HuH-7 (cell line): ENCODE measurements at regions not wholly inside any gene's neighbourhood (a gene's known extent, or its start where the extent isn't known, plus 50 kb on each side); places are given as distances from the start of the nearest gene placed in this dataset.

Source experiments
- DNase-seq: peaks from one replicate; pipeline ENCODE4 v3.0.0; 2011; ENCODE audit warnings: low spot score

DNA sequence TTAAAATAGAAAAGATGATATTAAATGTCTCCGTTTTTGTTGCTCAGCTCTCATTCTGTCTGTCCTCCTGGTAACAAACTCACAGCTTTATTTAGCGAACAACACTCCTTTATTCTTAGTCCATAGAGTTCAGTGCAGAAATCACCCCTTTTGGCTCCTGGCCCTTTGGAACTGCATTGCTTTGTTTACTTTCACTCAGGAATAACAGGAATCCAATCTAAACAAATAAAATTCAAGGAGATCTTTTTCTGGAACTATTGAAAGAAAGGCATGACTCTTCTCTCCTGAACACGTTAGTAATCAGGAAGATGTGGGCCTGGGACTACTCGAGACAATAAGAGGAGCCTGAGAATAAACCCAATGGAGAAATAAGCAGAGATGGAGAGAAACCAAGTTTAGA, 409.2 kb downstream of the DIPK2A start:
- DNase-seq: no peak

DNA sequence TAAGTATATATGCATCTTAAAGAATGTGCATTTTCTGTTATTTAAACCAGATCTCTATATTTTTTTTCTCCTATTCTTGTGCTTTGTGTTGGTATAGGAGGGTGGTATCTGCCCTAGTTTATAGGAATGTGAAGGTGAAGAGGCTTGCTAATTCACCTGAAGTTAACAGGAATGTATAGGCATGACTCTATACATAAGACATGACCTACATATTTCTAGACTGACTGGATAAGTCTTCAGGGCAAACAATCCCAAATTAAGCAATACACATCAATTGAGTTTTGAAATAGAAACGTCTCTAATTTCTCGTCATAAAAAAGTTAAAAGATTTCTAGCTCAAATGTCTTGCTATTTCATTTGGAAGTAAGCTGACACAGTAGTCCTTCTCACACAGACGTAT, 410.0 kb downstream of the DIPK2A start:
- no peak for DNase-seq

DNA sequence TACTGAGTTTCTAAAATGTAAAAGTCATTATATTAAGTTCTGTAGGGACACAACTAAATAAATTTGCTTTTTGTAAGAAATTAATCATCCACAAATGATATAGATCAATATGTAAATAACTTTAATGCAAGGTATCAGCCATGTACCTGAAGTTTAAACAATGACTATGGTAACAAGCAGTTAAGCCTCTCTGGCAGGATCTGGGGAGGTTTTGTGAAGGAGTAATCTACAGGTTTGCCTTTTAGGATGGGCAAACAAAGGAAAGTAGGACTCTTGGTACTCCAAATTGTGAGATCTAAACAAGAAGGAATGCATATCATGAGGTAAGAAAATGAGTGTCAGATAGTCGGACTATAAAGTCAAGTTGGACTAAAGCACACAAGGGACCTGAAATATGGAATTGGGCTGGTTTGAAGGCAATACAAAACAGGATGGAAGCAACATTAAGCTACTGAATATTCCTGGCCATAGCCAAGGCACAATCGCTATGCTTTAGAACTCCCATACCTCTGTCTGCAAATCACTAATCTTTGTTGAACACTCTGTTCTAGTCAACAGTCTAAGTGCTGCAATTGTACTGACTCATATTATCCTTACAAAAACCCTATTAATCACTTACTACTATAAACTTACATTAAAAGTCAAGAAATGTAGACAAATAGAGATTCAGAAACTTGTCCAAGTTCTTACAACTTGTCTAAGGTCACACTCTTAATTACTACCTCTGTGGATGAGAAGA, 412.8 kb downstream of the DIPK2A start:
- no peak for DNase-seq

DNA sequence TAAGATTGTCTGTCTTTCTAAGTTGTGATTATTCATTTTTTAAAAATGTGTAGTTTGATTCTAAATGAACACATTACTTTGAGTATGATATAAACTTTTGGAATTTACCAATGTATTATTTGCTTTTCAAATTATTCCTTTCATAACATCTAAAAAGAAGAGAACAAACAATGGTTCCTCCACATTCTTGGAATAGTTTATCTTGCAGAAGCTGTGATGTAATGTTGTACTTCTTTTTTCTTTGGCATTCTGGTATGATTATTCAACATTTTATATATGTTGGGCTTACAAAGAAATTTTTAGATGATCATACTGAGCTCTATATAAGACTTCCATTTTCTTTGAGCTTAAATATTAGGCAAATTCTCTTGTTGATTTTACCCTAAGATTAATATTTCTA, 419.2 kb downstream of the DIPK2A start:
- DNase-seq: no peak

DNA sequence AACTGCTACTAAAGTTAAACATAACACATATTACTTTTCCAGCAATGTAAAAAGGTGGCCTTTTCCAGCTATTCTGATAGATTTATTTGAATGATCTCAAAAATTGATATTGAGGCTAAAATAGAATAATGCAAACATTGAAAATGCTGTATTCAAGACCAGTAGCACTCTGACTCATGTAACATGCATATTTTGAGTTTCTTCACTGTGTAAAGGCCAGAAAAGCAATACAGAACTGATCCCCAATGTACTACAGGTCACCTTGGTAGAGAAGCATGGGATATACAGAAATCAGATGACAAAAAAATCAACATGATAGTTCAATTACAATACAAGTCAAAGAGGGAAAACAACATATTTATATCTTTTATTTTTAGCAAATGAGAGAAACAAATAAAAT, 419.6 kb downstream of the DIPK2A start:
- no peak for DNase-seq

DNA sequence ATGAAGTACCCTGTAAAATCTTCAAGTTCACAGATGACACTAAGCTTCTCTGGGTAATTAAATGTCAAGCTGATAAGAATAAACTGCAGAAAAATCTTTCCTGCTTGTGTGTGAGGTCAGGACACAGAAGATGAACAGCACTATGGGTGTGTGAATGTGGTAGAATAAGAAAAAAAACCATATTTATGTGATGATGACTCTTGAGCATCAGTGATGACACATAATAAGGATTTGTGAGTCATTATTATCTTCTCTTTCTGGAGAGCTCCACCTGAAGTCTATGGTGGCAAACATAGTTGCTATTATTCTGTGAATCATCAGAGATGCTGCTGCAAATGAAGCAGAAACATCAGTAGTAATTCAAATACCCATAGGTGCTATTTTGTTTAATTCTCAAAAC, 422.4 kb downstream of the DIPK2A start:
- DNase-seq: no peak

DNA sequence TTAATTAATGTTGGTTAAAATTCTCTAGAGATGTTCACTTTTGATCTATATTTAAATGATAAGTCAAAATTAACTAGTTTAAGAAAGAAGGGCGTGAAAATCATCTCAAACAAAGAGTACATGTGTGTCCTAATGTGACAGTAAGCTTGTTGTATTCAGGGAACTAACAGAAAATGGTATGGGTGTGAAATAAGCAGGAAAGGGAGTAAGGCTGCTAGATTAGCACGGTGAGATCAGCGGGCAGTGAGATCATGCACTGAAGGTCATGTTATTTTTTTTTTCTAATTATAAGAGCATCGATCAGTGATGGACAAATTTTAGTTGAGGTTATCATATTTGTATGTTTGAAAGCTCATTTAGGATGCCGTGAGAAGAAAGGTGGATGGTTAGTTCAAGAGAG, 430.8 kb downstream of the DIPK2A start:
- DNase-seq: no peak

DNA sequence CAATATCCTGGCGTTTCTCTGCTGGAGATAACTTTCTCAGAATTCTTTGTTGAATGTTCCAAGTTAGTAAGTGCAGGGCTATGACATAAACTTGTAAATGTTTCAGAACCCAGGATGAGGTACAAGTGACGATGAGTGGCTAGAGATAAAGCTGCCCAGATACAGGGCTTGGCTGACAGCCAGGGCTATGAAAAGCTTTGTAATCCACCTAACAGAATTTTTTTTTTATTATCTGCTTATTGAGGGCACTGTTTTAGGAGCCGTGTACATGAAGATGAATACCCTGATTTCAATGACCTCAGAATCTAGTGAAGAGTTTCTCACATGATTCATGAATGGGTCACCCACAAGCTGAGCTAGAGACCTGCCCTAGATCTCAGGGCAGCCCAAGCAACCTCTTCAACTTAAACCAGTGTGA, 431.4 kb downstream of the DIPK2A start:
- no peak for DNase-seq

DNA sequence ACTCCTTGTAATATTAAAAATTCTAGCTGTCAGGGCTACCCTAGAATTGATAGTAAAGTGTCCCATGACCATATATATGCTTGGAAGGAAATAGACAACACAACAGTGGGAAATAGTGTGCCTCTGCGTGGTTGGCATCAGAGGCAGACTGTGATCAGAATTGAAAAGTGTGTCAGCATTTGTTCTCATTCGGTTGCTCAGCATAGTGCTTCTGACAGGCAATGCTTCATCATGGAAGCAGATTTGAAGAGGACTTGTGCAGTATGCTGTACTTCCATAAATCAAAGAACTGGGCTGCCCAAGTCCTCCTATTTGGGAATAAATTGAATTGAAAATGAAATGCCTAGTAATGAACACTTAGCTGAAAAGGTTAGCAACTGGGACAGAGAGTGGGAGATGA, 435.7 kb downstream of the DIPK2A start:
- DNase-seq: no peak

DNA sequence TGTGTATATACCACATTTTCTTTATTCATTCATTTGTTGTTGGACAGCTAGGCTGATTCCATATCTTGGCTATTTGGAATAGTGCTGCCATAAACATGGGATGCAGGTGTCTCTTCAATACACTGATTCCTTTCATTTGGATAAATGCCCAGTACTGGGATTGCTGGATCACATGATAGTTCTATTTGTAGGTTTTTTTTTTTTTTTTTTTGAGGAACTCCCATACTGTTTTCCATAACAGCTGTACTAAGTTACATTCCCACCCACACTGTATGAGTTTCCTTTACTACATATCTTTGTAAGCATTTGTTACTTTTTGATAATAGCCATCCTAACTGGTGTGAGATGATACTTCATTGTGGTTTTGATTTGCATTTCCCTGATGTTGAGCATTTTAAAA, 437.7 kb downstream of the DIPK2A start:
- DNase-seq: no peak

DNA sequence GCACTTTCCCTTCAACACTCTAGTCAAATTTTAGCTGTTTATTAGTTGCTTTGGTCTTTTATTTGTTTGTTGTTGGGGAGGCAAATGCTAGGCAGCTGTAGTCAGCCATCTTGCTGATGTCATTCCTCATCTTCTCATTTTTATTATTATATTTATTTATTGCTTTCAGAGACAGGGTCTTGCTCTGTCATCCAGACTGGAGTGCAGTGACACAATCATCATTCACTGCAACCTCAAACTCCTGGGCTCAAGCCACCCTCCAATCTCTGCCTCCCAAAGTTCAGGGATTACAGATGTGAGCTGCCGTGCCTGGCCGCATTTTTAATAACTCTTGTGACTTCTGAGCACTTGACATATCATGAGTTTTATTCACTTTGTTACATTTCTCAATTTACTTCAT, 441.4 kb downstream of the DIPK2A start:
- DNase-seq: no peak

DNA sequence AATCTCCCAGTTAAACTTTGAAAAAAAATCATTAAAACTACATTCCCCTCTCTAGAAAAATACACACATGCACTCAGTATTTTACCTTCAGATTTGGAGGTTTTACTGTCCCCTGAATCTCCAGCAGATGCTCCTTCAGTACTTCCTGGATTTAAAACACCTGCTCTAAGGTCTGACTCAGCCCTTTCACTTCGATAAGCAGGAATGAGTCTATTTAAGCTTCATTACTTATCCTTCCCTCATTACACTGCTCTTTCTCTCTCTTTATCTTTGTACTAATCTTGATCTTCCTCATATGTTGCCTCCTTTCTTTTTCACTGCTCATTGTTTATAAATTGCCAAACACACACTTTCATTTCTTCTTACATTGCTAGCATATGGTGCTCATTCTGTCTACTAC, 443.9 kb downstream of the DIPK2A start:
- no peak for DNase-seq

DNA sequence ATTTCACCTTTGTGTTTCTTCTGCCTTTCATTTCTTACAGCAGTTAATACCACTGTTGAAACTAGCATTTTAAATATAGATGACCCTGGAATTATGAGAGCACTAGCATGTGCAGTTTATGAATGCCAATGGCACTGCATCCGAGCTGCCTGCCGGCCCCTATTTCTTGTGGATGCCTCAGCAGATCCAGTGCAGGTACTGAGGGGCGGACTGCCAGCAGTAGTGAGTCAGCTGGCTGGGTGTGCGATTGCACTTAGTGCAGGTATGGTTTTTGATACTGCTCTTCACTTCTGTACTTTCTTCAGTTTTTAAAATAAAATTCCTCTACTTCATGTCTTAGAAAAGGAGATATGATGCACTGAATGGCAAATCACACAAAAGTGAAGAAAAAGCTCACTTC, 453.0 kb downstream of the DIPK2A start:
- DNase-seq: no peak

DNA sequence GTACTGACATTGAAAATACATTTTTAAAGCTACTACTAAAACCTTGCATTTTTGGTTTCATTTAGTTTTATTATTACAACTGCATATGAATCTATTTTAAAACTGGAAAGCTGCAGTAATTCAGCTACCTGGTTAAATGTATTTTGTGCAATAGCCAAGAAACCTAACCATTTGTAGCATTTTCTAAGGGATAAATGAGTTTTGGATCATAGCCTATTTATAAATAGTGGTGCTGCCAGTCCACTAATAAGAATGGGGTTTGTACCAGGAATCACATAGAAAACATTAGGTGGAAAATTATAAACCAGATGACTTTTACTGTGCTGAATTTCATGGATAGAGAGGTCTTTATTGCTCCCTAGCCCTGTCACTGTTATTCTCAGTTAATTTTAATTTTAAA, 454.7 kb downstream of the DIPK2A start:
- DNase-seq: no peak

DNA sequence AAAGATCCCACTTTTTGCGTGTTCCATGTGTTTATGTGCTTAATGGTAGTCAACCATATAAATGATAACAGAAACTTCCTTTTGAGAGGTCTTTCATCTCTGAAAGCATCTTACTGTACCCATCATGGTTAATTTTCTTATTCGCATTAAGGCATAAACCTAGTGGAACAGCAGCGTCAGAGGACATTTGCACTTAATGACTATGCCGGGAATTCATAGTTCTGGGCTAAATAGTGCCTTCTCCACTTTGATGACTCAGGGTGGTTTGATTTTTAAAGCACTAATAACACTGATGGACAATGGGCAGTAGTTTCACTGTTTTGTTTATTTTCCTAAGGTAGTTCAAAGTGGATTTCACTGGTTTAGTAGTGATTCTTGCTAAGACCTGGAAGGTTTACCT, 455.3 kb downstream of the DIPK2A start:
- DNase-seq: no peak

DNA sequence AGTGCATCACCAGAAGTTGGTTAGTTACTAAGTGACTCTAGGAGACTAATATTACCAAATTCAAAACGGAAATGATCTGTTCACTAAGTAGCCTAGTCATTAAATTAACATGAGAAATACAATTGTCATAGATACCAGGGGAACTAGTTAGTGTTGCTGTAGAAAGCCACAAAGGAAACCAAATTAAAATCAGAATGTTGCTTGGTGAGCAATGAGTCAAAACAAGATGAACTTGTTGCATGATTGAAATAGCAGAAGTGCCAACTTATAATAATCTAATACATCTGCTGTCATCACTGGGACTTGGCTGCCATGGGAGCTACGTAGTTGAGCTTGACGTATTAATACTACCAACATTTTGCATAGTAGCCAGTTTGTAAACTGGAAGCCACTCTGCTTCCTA, 458.1 kb downstream of the DIPK2A start:
- no peak for DNase-seq

DNA sequence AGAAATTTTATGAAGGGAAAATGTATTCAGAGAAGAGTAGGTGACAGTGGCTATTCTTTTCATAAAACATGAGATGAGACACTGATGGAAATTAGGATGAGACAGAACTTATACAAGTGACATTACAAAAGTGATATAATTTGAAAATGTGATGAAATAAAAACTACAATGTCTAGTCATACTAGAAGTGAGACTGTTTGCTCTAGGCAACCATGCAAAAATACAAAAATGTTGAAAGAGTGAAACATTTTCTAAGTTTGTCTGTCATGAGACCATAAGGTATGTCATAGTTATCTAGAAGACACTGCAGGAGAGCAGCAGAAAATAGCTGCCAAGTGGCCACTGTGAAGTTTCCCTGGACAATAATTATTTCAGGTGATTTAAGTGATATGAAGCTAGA, 459.5 kb downstream of the DIPK2A start:
- no peak for DNase-seq

DNA sequence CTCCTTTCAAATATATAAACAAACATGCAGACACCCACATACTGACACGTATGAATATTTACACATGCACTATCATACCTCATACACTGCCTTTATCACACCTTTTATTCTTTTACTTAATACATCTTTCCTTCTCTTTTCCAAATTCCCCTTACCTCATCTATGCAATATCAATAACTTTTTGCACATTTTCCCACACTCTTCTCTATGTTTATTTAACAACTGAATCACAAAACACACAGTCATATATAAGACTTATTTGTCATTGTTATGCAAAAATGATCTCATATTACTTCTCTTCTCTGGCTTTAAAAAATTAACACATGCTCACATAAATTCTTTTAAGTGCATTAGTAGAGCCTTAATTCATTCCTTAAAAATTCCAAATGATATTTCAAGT, 461.4 kb downstream of the DIPK2A start:
- no peak for DNase-seq

DNA sequence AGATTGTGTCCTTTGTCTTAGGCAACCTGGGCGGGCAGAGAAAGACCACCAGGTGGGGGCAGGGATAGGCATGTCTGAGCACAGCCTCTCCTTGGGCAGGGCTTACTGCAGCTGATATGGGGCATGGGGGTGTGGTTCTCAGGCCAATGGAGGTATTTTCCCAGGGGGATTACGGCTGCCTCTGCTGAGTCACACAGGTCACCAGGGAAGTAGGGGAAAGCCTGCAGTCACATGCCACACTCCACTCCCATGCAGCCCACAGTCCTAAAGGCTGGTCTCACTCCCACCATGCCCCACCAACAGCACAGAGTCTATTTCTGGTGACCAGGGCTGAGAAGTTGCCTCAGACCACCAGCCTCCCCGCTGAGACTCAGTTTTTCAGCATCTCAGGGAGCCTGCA, 466.4 kb downstream of the DIPK2A start:
- no peak for DNase-seq

DNA sequence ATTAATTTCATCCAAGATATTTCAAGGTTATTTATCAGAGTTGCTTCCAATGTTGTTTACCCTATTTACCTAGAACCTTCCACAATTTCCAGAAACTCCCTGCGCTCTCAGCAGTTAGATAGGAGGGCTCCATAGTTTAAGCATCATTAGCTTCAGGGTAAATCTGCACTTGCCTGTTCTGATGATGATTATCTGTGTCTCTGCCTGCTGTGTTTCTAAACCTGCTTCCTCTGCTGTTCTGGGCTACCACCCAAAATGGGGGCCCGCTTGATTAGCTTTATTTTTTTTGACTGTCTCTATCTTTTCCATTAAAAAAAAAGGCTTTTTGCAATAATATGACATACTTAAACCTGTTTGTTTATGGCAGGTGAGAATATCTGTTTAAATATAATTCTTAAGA, 472.4 kb downstream of the DIPK2A start:
- DNase-seq: no peak

DNA sequence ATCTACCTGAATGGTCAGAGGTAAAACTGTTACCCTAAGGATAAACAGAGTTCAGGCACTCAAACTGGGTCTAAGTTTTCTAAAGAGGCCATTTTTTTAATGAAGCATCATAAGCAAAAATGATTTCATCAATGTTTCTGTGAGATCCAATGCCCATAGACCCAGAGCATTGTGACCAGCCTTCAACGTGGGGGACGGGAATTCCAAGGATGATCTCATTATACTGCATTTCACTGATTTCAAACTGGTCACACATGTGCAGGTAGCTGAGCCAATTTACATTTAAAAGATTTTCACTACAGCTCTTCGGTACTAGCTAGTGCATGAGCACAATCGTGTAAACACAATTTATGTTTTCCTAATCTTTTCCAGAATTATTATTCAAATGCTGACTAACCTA, 472.9 kb downstream of the DIPK2A start:
- DNase-seq: no peak

DNA sequence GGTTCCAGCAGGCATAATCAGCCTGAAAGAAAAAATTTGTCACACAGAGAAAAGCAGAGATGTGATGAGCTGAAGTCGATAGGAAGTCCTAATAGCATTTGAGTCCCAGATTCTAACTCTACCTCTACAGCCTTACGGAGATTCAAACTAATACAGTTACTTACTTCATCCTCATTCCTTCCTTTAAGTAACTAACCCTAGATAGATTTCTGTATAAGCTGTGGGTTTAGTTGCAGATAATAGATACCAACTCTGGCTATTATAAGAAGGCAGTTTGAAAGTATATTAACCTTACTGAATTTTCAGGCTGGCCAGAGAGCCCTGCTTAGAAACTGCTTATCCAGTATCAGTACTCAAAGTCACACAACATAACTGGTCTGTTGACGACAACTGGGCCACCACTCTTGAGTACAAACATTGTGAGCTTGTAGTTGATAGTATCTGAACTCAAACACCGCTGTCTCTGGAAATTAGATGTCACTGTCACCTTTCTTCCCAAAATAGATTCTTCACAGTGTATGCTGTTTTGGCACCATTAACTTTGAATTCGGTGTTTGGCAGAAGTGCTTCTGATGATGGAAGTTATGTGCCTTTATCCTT, 484.3 kb downstream of the DIPK2A start:
- no peak for DNase-seq

DNA sequence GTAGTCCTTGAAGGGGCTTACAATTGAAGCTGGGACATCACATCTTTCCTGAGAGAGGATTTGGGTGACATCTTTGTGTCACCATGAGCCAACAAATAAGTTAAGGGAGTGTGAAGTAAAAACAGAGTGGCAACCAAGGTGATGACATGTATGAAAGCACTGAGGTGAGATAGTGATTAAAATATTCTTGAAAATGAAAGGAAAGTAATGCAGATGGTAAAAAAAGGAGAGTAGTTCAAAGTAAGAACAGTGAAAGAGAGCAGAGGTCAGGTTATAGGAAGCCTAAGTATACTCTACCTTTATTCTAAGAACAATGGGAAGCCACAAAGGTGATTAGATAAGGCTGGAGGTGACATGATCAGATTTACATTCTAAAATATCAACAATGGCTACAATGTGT, 486.1 kb downstream of the DIPK2A start:
- DNase-seq: no peak

DNA sequence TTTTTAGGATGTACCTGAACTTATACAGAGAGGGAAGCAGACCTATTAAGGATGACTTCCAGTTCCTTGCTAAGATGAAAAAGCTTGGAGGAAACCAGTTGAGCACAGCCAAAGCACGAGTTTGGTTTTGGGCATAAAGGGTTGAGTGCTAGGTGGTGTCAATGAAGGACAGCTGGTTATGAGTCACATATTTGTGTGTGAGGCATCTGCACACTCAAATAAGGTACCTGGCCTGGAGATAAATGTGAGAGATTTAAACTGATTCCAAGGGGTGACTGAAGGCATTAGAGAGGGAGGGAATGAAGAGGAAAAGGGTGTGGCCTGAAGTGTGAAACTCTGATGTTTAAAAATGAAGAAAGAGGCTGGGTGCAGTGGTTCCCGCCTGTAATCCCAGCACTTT, 486.7 kb downstream of the DIPK2A start:
- DNase-seq: no peak
